T-helper 17 cell (primary cell): ENCODE measurements at regions not wholly inside any gene's neighbourhood (a gene's known extent, or its start where the extent isn't known, plus 50 kb on each side); places are given as distances from the start of the nearest gene placed in this dataset.

Source experiments
- ATAC-seq: fragments of 150-1000 bp; cut with Tn5 transposase; 2 replicates; pipeline ENCODE4 v1.10.0; 2021; ENCODE audit warnings: mild to moderate bottlenecking, moderate library complexity
- DNase-seq, 3 donors: peaks; one replicate each; pipeline versions ENCODE4 v3.0.0 to v3.0.0-alpha.2; 2020 to 2021
- H3K9me3 ChIP-seq: one replicate; pipeline ENCODE4 v1.7.0; 2013; ENCODE audit warnings: low read length, mild to moderate bottlenecking; ENCODE audit not compliant: control insufficient read depth, poor library complexity, severe bottlenecking
- H3K27ac Mint-ChIP-seq: one replicate; pipeline ENCODE4 v1.8.0; 2022; ENCODE audit warnings: mild to moderate bottlenecking, moderate library complexity, mixed read lengths
- H3K27me3 Mint-ChIP-seq: one replicate; pipeline ENCODE4 v1.8.0; 2022; ENCODE audit warnings: mixed read lengths
- H3K36me3 Mint-ChIP-seq: one replicate; pipeline ENCODE4 v1.8.0; 2022; ENCODE audit warnings: low read depth, mixed read lengths
- H3K4me1 Mint-ChIP-seq: one replicate; pipeline ENCODE4 v1.8.0; 2022; ENCODE audit warnings: mild to moderate bottlenecking, mixed read lengths
- H3K4me3 Mint-ChIP-seq: one replicate; pipeline ENCODE4 v1.8.0; 2022; ENCODE audit warnings: mild to moderate bottlenecking, moderate library complexity, mixed read lengths

DNA sequence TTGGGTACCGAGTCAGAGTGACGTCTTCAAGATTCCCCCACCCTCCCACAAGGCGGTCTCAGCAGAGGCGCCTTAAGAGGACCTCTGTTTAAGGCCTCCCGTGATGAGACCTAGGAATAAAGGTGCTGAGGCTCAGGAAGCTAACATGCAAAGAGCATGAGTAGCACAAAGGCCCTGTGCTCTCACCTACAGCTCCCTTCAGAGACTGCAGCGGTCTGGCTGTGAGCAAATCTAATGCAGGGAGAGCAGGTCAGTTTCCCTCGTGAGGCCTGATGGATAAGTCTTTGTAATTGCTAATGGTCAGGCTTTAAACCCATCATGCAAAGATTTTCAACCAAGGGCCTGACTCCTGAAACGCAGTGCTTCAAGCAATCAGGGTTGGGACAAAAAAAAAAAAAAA lies 909.3 kb upstream of the GHITM start:
- ATAC-seq (no peak), DNase-seq (no peak)
- Mint-ChIP-seq H3K27me3 (no peaks in the 10 kb centered on the region), H3K4me3 (no peak overlapping the region), H3K4me1 (no peaks in the 10 kb centered on the region), H3K36me3 (no peaks in the 10 kb centered on the region), H3K27ac (no peak overlapping the region)
- H3K9me3 ChIP-seq, result no peaks in the 10 kb centered on the region

DNA sequence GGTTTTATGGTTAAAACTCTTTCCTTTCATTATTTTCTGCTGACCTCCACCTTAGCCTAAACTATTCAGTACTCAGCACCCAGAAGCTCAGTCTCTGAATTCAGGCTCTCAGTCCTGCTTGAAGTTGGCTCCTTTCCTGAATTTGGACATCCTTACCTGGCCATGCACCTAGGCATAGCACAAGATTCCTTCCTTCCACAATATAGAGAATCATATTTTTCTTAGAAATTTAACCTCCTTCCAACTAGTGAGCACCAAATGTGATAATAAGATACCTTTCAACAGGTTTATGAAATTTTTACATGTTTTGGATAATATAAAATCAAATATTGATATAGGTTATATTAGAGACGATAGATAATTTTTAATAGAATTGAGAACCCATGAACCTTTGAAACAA lies 905.6 kb upstream of the GHITM start:
- no peaks in the 10 kb centered on the region for H3K4me1 Mint-ChIP-seq
- DNase-seq, result no peak
- no peak overlapping the region for H3K27ac Mint-ChIP-seq

DNA sequence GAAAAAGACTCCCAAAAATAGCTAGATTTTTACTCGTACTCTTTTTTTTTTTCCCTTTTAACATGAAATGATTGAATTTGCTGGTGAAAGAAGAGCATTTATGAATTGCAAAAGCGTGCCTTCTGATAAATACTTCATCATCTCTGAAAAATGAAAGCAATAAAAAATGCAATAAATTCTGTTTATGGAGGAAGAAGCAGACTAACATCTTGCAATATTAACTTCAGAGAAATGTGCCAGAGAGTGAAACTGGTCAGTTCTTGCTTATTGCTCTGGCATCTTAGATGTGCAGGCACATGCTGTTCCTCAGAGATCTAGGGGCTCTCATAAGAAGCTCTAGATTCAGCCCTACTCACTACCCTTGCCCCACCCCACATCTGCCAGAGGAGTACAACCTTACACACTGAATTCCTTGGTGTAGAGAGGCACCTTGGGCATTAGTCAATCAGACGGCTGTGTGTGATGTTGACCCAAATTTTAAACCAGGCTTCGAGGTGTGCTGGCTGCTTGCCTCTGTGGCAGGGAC lies 891.1 kb upstream of the GHITM start:
- no peaks in the 10 kb centered on the region for H3K9me3 ChIP-seq
- no peak overlapping the region for H3K4me3 Mint-ChIP-seq
- no peaks in the 10 kb centered on the region for H3K36me3 Mint-ChIP-seq
- H3K27me3 Mint-ChIP-seq, result no peaks in the 10 kb centered on the region
- DNase-seq (no peak), ATAC-seq (no peak)
- no peaks in the 10 kb centered on the region for H3K4me1 Mint-ChIP-seq
- no peak overlapping the region for H3K27ac Mint-ChIP-seq

More for the DNA sequence above, 905.6 kb upstream of the GHITM start:
- H3K4me3 Mint-ChIP-seq, result no peak overlapping the region
- no peaks in the 10 kb centered on the region for H3K27me3 Mint-ChIP-seq
- ATAC-seq, result no peak
- H3K9me3 ChIP-seq, result no peaks in the 10 kb centered on the region
- no peaks in the 10 kb centered on the region for H3K36me3 Mint-ChIP-seq

DNA sequence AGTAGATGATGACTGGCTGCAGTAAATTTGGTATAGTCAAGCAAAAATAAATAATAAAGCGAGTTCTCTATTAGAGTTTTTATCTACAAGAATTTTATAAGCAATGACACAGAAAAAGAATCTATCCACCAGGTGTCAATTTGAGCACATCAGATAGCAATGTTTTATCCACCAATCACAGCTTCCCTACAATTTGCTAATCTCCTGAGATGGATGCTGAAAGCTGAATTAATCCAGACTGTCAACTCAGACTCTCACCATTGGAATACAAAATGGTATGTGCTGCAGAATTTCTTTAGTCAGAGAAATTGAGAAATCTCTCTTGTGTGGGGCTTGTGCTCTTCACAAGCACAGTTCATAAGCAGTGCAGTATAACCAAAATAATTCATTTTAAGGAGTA lies 888.9 kb upstream of the GHITM start:
- Mint-ChIP-seq H3K27me3 (no peaks in the 10 kb centered on the region), H3K4me3 (no peak overlapping the region), H3K36me3 (no peaks in the 10 kb centered on the region), H3K27ac (no peak overlapping the region), H3K4me1 (no peaks in the 10 kb centered on the region)
- no peak for ATAC-seq
- H3K9me3 ChIP-seq, result peaks cover 4% of the 10 kb centered on the region
- no peak for DNase-seq

DNA sequence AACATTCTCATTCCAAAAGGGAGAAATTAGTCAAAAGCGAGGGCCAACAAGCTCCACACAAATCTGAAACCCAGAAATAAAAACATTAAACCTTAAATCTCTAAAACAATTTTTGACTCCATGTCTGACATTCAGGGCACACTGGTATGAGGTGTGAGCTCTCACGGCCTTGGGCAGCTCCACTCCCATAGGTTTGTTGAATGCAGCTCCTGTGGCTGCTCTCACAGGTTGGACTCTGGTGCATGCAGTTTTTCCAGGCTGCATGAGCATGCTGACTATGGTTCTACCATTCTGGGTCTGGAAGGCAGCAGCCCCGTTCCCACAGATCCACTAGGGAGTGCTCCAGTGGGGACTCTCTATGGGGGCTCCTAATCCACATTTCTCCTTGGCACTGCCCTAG lies 887.1 kb upstream of the GHITM start:
- DNase-seq (no peak), ATAC-seq (no peak)
- Mint-ChIP-seq H3K27ac (no peak overlapping the region), H3K4me1 (no peaks in the 10 kb centered on the region), H3K27me3 (no peaks in the 10 kb centered on the region), H3K4me3 (no peak overlapping the region), H3K36me3 (no peaks in the 10 kb centered on the region)
- peaks cover 4% of the 10 kb centered on the region for H3K9me3 ChIP-seq

DNA sequence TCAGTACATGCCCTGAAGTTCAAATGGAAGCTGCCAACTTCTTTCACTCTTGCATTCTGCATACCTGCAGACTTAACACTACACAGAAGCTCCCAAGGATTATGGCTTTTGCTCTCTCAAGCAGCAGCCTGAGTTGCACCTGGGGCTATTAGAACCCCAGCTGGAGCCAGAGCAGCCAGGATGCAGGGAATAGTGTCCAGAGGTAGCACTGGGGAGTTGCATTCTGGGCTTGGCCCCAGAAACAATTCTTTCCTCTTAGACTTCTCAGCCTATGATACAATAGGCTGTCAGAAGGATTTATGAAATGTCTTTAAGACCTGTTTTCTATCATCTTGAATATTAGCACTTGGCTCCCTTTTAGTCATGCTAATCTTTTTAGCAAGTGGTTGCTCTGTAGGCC lies 886.7 kb upstream of the GHITM start:
- H3K9me3 ChIP-seq, result peaks cover 4% of the 10 kb centered on the region
- H3K27me3 Mint-ChIP-seq, result no peaks in the 10 kb centered on the region
- H3K27ac Mint-ChIP-seq, result no peak overlapping the region
- ATAC-seq, result no peak
- H3K4me1 Mint-ChIP-seq, result no peaks in the 10 kb centered on the region
- H3K4me3 Mint-ChIP-seq, result no peak overlapping the region
- no peaks in the 10 kb centered on the region for H3K36me3 Mint-ChIP-seq
- no peak for DNase-seq

DNA sequence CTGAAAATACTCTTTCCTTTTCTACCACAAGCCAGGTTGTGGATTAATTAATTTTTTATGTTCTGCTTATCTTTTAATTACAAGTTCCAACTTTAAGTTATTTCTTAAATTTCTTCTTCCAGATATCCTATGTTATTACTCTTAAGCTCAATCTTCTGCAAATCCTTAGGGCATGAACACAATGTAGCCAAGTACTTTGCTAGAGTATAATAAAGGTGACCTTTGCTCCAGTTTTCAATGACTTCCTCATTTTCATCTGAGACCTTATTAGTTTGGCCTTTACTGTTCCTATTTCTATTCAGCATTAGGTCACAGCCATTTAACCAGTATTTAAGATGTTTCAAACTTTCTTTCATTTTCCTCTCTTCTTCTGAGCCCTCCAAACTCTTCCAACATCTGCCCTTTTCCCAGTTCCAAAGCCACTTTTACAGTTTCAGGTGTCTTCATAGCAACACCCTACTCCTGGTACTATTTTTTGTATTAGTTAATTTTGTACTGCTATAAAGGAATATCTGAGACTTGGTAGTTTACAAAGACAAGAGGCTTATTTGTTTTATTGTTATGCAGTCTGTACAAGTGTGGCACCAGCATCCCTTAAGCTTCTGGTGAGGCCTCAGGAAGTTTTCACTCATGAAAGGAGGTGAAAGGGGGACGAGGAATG lies 886.2 kb upstream of the GHITM start:
- H3K9me3 ChIP-seq, result peaks cover 4% of the 10 kb centered on the region
- no peaks in the 10 kb centered on the region for H3K27me3 Mint-ChIP-seq
- no peak overlapping the region for H3K4me3 Mint-ChIP-seq
- no peaks in the 10 kb centered on the region for H3K36me3 Mint-ChIP-seq
- DNase-seq (no peak), ATAC-seq (no peak)
- no peak overlapping the region for H3K27ac Mint-ChIP-seq
- no peaks in the 10 kb centered on the region for H3K4me1 Mint-ChIP-seq

DNA sequence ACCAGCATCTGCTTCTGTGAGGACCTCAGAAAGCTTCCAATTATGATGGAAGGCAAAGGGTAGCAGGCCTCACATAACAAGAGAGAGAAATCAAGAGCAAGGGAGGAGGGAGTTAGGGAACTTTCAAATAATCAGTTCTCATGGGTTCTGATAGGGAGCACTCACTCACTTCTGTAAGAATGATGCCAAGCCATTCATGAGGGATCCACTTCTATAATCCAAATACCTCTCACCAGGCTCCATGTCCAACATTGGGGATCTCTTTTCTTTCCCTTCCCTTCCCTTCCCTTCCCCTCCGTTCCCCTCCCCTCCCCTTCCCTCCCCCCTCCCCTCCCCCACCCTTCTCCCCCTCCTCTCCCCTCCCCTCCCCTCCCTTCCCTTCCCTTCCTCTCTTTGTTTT lies 884.6 kb upstream of the GHITM start:
- peaks cover 4% of the 10 kb centered on the region for H3K9me3 ChIP-seq
- Mint-ChIP-seq H3K4me3 (no peak overlapping the region), H3K27ac (no peak overlapping the region), H3K4me1 (no peaks in the 10 kb centered on the region), H3K36me3 (no peaks in the 10 kb centered on the region), H3K27me3 (no peaks in the 10 kb centered on the region)
- DNase-seq (no peak), ATAC-seq (no peak)

DNA sequence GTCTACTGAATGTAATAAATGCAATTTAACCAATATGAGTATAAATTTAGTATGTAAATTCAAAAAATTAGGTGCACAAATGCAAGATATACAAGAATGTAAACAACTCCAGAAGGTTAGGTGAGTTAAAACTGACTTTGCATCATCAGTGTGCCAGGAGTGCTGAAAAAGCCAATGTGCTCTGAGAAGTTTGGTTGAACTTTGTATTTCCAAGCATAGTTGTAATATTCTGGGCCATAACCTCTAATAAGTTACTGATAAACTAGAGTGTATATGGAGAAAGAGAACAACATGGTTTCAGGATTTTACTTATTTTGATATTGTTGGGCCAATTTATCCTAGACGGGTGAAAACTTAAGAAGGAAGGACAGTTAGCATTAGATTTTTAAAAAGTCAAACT lies 876.9 kb upstream of the GHITM start:
- H3K9me3 ChIP-seq, result no peaks in the 10 kb centered on the region
- Mint-ChIP-seq H3K4me1 (no peaks in the 10 kb centered on the region), H3K27ac (no peak overlapping the region), H3K4me3 (no peak overlapping the region), H3K36me3 (no peaks in the 10 kb centered on the region), H3K27me3 (no peaks in the 10 kb centered on the region)
- DNase-seq (no peak), ATAC-seq (no peak)

DNA sequence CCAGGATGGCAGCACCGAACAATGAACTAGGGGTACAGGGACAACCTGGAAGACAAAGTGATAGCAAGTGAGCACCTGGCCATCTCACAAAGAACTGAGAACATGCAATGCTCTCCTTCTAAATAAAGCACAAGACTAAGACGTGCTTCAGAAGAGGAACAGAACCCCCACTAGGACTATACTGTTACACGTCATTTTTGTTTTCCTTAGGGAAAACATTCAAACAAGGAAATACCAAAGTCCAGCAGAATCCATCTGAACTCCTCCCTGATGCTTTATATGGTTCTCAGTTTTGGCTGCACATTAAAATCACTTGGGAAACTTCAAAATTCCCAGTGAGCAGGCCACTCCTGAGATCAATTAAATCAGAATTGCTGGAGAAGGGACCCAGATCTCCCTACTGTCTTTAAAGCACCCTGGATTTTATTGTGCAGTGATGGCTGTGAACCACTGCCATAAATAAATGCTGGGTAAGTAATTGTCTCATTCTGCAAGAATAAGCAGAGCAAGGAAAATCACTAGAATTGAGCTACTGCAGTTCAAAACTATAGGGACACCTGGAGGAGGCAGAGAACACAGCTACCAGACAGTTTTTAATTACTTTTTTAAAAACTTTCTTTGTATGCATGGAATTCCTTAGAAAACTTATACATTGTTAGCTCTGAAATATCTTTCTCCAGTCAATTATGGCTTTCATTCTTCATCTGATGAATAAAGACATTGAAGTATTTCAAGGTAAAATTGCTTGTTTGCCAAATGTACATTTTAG lies 866.5 kb upstream of the GHITM start:
- Mint-ChIP-seq H3K4me3 (no peak overlapping the region), H3K4me1 (no peaks in the 10 kb centered on the region), H3K27ac (no peak overlapping the region), H3K36me3 (no peaks in the 10 kb centered on the region), H3K27me3 (no peaks in the 10 kb centered on the region)
- DNase-seq (no peak), ATAC-seq (no peak)
- H3K9me3 ChIP-seq, result no peaks in the 10 kb centered on the region

DNA sequence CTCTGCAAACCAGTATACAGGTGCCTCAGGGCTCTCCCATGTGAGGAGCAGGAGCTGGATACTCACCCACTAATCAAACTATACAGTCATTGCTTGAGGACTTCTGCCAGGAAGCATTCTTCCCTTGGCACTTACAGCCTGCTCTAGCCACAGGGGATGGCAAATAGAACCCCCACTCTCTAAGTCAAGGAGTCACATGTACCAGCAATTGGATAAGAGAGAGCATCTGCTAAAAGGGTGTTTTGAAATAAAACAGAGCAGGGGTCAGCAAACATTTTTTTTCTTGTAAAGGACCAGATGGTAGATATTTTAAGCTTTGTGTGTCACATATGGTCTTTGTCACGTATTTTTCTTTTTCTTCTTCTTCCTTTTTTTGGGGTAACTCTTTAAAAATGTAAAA lies 865.2 kb upstream of the GHITM start:
- H3K27me3 Mint-ChIP-seq, result no peaks in the 10 kb centered on the region
- no peak overlapping the region for H3K27ac Mint-ChIP-seq
- DNase-seq (no peak), ATAC-seq (no peak)
- no peaks in the 10 kb centered on the region for H3K9me3 ChIP-seq
- no peaks in the 10 kb centered on the region for H3K4me1 Mint-ChIP-seq
- H3K36me3 Mint-ChIP-seq, result no peaks in the 10 kb centered on the region
- no peak overlapping the region for H3K4me3 Mint-ChIP-seq

DNA sequence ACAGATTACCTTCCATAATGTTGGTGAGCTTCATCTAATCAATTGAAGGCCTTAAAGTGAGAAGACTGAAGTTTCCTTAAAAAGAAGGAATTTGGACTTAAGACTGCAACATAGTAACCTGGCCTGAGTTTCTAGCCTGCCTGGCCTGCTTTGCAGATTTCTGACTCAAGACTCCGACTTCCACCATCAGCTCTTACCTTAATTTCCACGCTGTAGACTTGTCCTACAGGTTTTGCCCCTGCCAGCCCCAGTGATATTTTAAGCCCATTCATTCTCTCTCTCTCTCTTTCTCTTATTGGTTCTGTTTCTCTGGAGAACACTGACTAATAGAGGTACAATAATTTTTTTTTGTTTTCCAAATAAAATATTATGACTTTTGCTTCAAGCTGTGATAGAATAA lies 862.3 kb upstream of the GHITM start:
- no peaks in the 10 kb centered on the region for H3K9me3 ChIP-seq
- Mint-ChIP-seq H3K27me3 (no peaks in the 10 kb centered on the region), H3K4me1 (no peaks in the 10 kb centered on the region), H3K36me3 (no peaks in the 10 kb centered on the region), H3K27ac (no peak overlapping the region), H3K4me3 (no peak overlapping the region)
- DNase-seq, result no peak
- no peak for ATAC-seq

DNA sequence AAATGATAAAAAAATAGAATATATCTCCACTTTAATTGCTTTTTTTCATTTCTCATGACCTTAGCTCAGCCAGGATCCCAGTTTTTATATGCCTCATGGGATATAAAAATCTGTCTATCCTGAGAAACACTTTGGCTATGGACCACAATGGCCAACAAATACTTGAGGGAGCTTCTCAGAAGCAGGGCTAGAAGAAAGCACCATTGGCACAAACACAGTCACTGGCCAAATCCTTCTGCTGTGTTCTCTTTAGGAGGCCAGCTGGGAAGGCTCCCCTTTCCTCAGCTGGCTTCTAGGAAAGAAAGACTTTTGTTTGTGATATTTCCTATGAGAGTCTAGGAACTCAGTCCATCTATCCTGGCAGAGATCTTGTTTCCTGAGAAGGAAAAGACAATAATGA lies 856.2 kb upstream of the GHITM start:
- Mint-ChIP-seq H3K4me1 (no peaks in the 10 kb centered on the region), H3K27me3 (no peaks in the 10 kb centered on the region), H3K36me3 (no peaks in the 10 kb centered on the region), H3K4me3 (no peak overlapping the region), H3K27ac (no peak overlapping the region)
- DNase-seq (no peak), ATAC-seq (no peak)
- H3K9me3 ChIP-seq, result no peaks in the 10 kb centered on the region

DNA sequence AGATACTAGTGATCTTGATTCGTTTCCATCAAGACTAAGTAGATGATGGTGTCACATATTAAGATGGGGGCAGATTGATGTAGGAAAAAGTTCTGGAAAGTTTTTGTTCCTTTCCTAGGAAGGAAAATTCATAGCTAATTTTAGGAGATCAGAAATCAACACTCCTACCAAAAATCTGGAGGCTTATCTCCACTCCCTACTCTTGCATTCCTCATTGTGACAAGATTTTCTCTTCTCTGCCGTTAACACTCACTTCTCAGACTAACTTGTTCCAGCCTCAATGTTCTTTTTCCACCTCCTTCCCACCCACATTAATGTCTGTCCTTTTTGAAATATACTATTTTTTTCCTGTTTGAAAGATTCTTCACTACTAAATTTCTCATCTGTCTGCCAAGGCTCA lies 851.9 kb upstream of the GHITM start:
- H3K9me3 ChIP-seq, result no peaks in the 10 kb centered on the region
- Mint-ChIP-seq H3K4me1 (no peaks in the 10 kb centered on the region), H3K36me3 (no peaks in the 10 kb centered on the region), H3K4me3 (no peak overlapping the region), H3K27me3 (no peaks in the 10 kb centered on the region), H3K27ac (no peak overlapping the region)
- DNase-seq (no peak), ATAC-seq (no peak)
